H1 (cell line): ENCODE measurements at regions not wholly inside any gene's neighbourhood (a gene's known extent, or its start where the extent isn't known, plus 50 kb on each side); places are given as distances from the start of the nearest gene placed in this dataset.

ENCODE experiments used
- CTCF ChIA-PET: fragments of 300-600 bp; sonication (Branson Sonifier 250); formaldehyde crosslinking; loops from one replicate; lab custom pipeline; 2021; ENCODE audit not compliant: partially characterized antibody; lab: Charles Lee
- POLR2A ChIA-PET: fragments of 300-600 bp; sonication (Branson Sonifier 250); formaldehyde crosslinking; loops from one replicate; lab custom pipeline; 2021; ENCODE audit warnings: inconsistent platforms; ENCODE audit not compliant: partially characterized antibody; lab: Charles Lee
- DNase-seq, 2 experiments: peaks; one replicate each; pipeline versions ENCODE4 v3.0.0 to v3.0.0-alpha.2; 2010 to 2022; ENCODE audit warnings: low spot score in 2 of 2, low read depth in 1 of 2, mixed read lengths in 1 of 2
- FAIRE-seq: peaks from 2 replicates; lab custom pipeline; 2011; peaks lifted over from hg19 to GRCh38; lab: Jason Lieb, UNC
- H2AFZ ChIP-seq: 2 replicates; pipeline ENCODE4 v1.8.1; 2012; ENCODE audit warnings: low read length, inconsistent platforms
- H2AK5ac ChIP-seq: 2 replicates; pipeline ENCODE4 v1.6.1; 2013; ENCODE audit warnings: low read depth, low read length
- H2BK120ac ChIP-seq: replicated peaks from 2 replicates; pipeline ENCODE3; 2013; ENCODE audit warnings: low read depth, low read length, inconsistent platforms
- H2BK12ac ChIP-seq: 2 replicates; pipeline ENCODE4 v1.6.1; 2013; ENCODE audit warnings: low read depth, low read length
- H2BK15ac ChIP-seq: 2 replicates; pipeline ENCODE4 v1.6.1; 2013; ENCODE audit warnings: low read length
- H2BK20ac ChIP-seq: 2 replicates; pipeline ENCODE4 v1.6.1; 2013; ENCODE audit warnings: low read length
- H2BK5ac ChIP-seq: 2 replicates; pipeline ENCODE4 v1.6.1; 2013; ENCODE audit warnings: low read depth, low read length
- H3K14ac ChIP-seq: 2 replicates; pipeline ENCODE4 v1.6.1; 2013; ENCODE audit warnings: inconsistent platforms; ENCODE audit not compliant: insufficient read length
- H3K18ac ChIP-seq: 2 replicates; pipeline ENCODE4 v1.6.1; 2013; ENCODE audit warnings: low read length; ENCODE audit errors: extremely low read depth
- H3K23ac ChIP-seq: 2 replicates; pipeline ENCODE4 v1.6.1; 2013; ENCODE audit warnings: inconsistent platforms; ENCODE audit not compliant: insufficient read length
- H3K23me2 ChIP-seq: 2 replicates; pipeline ENCODE4 v1.6.1; 2013; ENCODE audit warnings: low read depth, low read length
- H3K27ac ChIP-seq: 2 replicates; pipeline ENCODE4 v1.6.1; 2011; ENCODE audit warnings: low read depth, low read length, inconsistent platforms
- H3K27me3 ChIP-seq, 4 experiments: replicated peaks in 1 of 4; 1 replicate in 1 of 4; 2 replicates in 3 of 4; pipeline versions ENCODE4 v1.6.1 to v1.8.1; 2011 to 2013; ENCODE audit warnings: low read length in 3 of 4, mild to moderate bottlenecking in 3 of 4, inconsistent platforms in 2 of 4, mixed read lengths in 2 of 4, moderate library complexity in 1 of 4; ENCODE audit not compliant: control insufficient read depth in 3 of 4, insufficient read depth in 3 of 4; ENCODE audit errors: extremely low read depth in 1 of 4
- H3K36me3 ChIP-seq, 4 experiments: 2 replicates each; pipeline versions ENCODE4 v1.6.1 to v1.8.1; 2011 to 2013; ENCODE audit warnings: mild to moderate bottlenecking in 4 of 4, low read length in 3 of 4, moderate library complexity in 2 of 4, control low read depth in 1 of 4, inconsistent platforms in 1 of 4; ENCODE audit not compliant: insufficient read depth in 4 of 4, control insufficient read depth in 2 of 4
- H3K4ac ChIP-seq: replicated peaks from 2 replicates; pipeline ENCODE3; 2013; ENCODE audit warnings: low read length, low read depth, mixed read lengths, inconsistent platforms; ENCODE audit not compliant: insufficient read length
- H3K4me1 ChIP-seq, 4 experiments: replicated peaks in 1 of 4; 1 replicate in 1 of 4; 2 replicates in 3 of 4; pipeline versions ENCODE4 v1.6.1 to v1.8.1; 2011 to 2013; ENCODE audit warnings: low read length in 3 of 4, inconsistent platforms in 2 of 4, mixed read lengths in 1 of 4; ENCODE audit not compliant: insufficient read depth in 4 of 4, control insufficient read depth in 3 of 4
- H3K4me2 ChIP-seq, 2 experiments: 2 replicates each; pipeline versions ENCODE4 v1.6.1 to v1.8.1; 2011 to 2013; ENCODE audit warnings: low read depth in 2 of 2, low read length in 2 of 2, control low read depth in 1 of 2, inconsistent platforms in 1 of 2, mild to moderate bottlenecking in 1 of 2; ENCODE audit not compliant: insufficient read depth in 1 of 2
- H3K4me3 ChIP-seq, 4 experiments: fragments of 200-600, 300-600 bp in 1 of 4; sonication (generic), shearing (Covaris generic), sonication (Bioruptor Twin) in 1 of 4; 2 replicates each; pipeline versions ENCODE4 v1.5.1 to v1.8.1; 2011 to 2016; ENCODE audit warnings: low read length in 4 of 4, low read depth in 3 of 4, control low read depth in 2 of 4, inconsistent platforms in 2 of 4, mild to moderate bottlenecking in 2 of 4, mixed read lengths in 1 of 4, moderate library complexity in 1 of 4; ENCODE audit not compliant: insufficient read depth in 2 of 4; ENCODE audit errors: extremely low read depth in 1 of 4
- H3K56ac ChIP-seq: replicated peaks from 2 replicates; pipeline ENCODE3; 2013; ENCODE audit warnings: low read depth, mild to moderate bottlenecking, mixed read lengths, low read length, inconsistent platforms; ENCODE audit not compliant: insufficient read length
- H3K79me1 ChIP-seq: 2 replicates; pipeline ENCODE4 v1.6.1; 2013; ENCODE audit warnings: low read depth, low read length, control low read depth
- H3K79me2 ChIP-seq, 2 experiments: 2 replicates each; pipeline versions ENCODE4 v1.6.1 to v1.8.1; 2012 to 2013; ENCODE audit warnings: low read length in 2 of 2, mild to moderate bottlenecking in 2 of 2, inconsistent platforms in 1 of 2; ENCODE audit not compliant: insufficient read depth in 2 of 2, control insufficient read depth in 1 of 2
- H3K9ac ChIP-seq, 4 experiments: replicated peaks in 1 of 4; 1 replicate in 1 of 4; 2 replicates in 3 of 4; pipeline versions ENCODE4 v1.6.1 to v1.8.1; 2011 to 2013; ENCODE audit warnings: low read depth in 3 of 4, low read length in 3 of 4, control low read depth in 2 of 4, mild to moderate bottlenecking in 2 of 4, moderate library complexity in 2 of 4, inconsistent platforms in 1 of 4; ENCODE audit errors: extremely low read depth in 1 of 4
- H3K9me3 ChIP-seq, 2 experiments: 2 replicates each; pipeline versions ENCODE4 v1.6.1 to v1.8.1; 2012 to 2013; ENCODE audit warnings: mild to moderate bottlenecking in 2 of 2, moderate library complexity in 2 of 2, control low read depth in 1 of 2, inconsistent platforms in 1 of 2, low read depth in 1 of 2, low read length in 1 of 2, mixed read lengths in 1 of 2; ENCODE audit not compliant: insufficient read depth in 2 of 2
- H4K20me1 ChIP-seq, 2 experiments: replicated peaks in 1 of 2; 2 replicates each; pipeline versions ENCODE3 to v1.8.1; 2011 to 2013; ENCODE audit warnings: inconsistent platforms in 2 of 2, low read length in 2 of 2, mild to moderate bottlenecking in 1 of 2; ENCODE audit not compliant: insufficient read depth in 2 of 2, control insufficient read depth in 1 of 2
- H4K5ac ChIP-seq: 2 replicates; pipeline ENCODE4 v1.6.1; 2013; ENCODE audit warnings: low read length, low read depth, mixed read lengths, inconsistent platforms; ENCODE audit not compliant: insufficient read length
- H4K8ac ChIP-seq: 2 replicates; pipeline ENCODE4 v1.8.0; 2013; ENCODE audit warnings: mild to moderate bottlenecking, moderate library complexity, low read length, inconsistent platforms; ENCODE audit not compliant: insufficient read depth; ENCODE audit errors: extremely low read depth
- H4K91ac ChIP-seq: replicated peaks from 2 replicates; pipeline ENCODE3; 2013; ENCODE audit warnings: low read length, mixed read lengths, inconsistent platforms; ENCODE audit not compliant: insufficient read length
- ASH2L ChIP-seq: fragments of 200-600, 300-600 bp; sonication (generic); IDR thresholded peaks from one replicate; pipeline ENCODE4 v1.7.1; 2017; ENCODE audit warnings: low read length
- BRCA1 ChIP-seq: IDR thresholded peaks from 2 replicates; pipeline ENCODE4 v1.6.1; 2012; ENCODE audit warnings: low read depth, low read length, improper control_type of control experiment
- CHD2 ChIP-seq: IDR thresholded peaks from 2 replicates; pipeline ENCODE4 v1.6.1; 2012; ENCODE audit warnings: low read length, improper control_type of control experiment
- EZH2 ChIP-seq: fragments of 200-600 bp; sonication (generic); IDR thresholded peaks from 2 replicates; pipeline ENCODE4 v1.7.1; 2012; ENCODE audit warnings: low read depth, mild to moderate bottlenecking, moderate library complexity, low read length, inconsistent platforms; ENCODE audit not compliant: severe bottlenecking
- KDM1A ChIP-seq: fragments of 200-600, 300-600 bp; sonication (generic); IDR thresholded peaks from 2 replicates; pipeline ENCODE4 v1.7.1; 2016; ENCODE audit warnings: mild to moderate bottlenecking, low read length, borderline replicate concordance
- KDM4A ChIP-seq: IDR thresholded peaks from one replicate; pipeline ENCODE4 v1.7.1; 2012; ENCODE audit warnings: low read depth, mild to moderate bottlenecking, moderate library complexity, low read length, inconsistent platforms; ENCODE audit not compliant: severe bottlenecking
- KDM5A ChIP-seq: fragments of 200-600 bp; IDR thresholded peaks from 2 replicates; pipeline ENCODE4 v1.7.1; 2012; ENCODE audit warnings: mild to moderate bottlenecking, low read length, inconsistent platforms, mixed read lengths
- MAFK ChIP-seq: IDR thresholded peaks from 2 replicates; pipeline ENCODE4 v1.6.1; 2012; ENCODE audit warnings: low read depth, mild to moderate bottlenecking, improper control_type of control experiment, low read length
- POLR2A ChIP-seq, 2 experiments: IDR thresholded peaks; 1 replicate in 1 of 2; 2 replicates in 1 of 2; pipeline ENCODE4 v1.6.1; 2011; ENCODE audit warnings: low read depth in 2 of 2, low read length in 2 of 2, mild to moderate bottlenecking in 2 of 2; ENCODE audit errors: control extremely low read depth in 1 of 2
- RXRA ChIP-seq: IDR thresholded peaks from 2 replicates; pipeline ENCODE4 v1.6.1; 2011; ENCODE audit warnings: low read depth, mild to moderate bottlenecking, low read length, moderate library complexity; ENCODE audit not compliant: insufficient read depth
- SP2 ChIP-seq: IDR thresholded peaks from 2 replicates; pipeline ENCODE4 v1.6.1; 2012; ENCODE audit warnings: mild to moderate bottlenecking, low read length, inconsistent platforms
- TBP ChIP-seq: IDR thresholded peaks from 2 replicates; pipeline ENCODE4 v1.6.1; 2011; ENCODE audit warnings: low read depth, low read length, improper control_type of control experiment
- TEAD4 ChIP-seq: IDR thresholded peaks from 2 replicates; pipeline ENCODE4 v1.6.1; 2012; ENCODE audit warnings: low read depth, low read length, inconsistent platforms, mixed read lengths
- YY1 ChIP-seq: IDR thresholded peaks from 2 replicates; pipeline ENCODE4 v1.6.1; 2011; ENCODE audit warnings: low read depth, mild to moderate bottlenecking, low read length
- ZNF274 ChIP-seq: IDR thresholded peaks from 2 replicates; pipeline ENCODE4 v1.7.0; 2012; ENCODE audit warnings: low read length, borderline replicate concordance; ENCODE audit errors: extremely low read depth
- TF ChIP-seq, protein P1 (sequence below): IDR thresholded peaks from 2 replicates; pipeline ENCODE4 v1.6.1; 2011; ENCODE audit warnings: low read length, improper control_type of control experiment
- TF ChIP-seq, protein P2 (sequence below): IDR thresholded peaks from 2 replicates; pipeline ENCODE4 v1.6.1; 2012; ENCODE audit warnings: inconsistent platforms

DNA sequence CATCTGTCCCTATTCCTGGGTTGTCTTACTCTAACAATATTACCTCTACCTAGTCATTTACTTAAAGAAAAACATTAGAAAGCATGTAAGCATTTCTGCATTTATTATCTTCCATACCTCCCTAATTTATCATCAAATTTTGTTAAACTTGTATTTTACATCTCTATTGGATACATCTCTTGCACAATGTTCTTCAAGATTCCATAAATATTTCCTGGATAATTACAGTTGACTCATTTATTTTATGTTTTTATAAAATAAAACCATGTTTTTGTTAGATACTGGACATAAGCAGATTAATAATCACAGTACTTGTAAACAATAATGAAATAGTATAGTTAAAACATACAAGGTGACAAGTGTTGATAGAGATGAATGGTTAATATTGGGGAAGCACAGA, 209.0 kb downstream of the TMTC3 start:
- Histone ChIP-seq H3K9ac (no peak overlapping the region), H2BK15ac (no peak overlapping the region), H3K27ac (no peak overlapping the region), H3K4me3 (no peak overlapping the region), H3K4ac (no peak overlapping the region), H3K4me1 (no peaks in the 10 kb centered on the region), H2AK5ac (no peak overlapping the region), H3K18ac (no peak overlapping the region), H4K20me1 (no peaks in the 10 kb centered on the region), H3K4me2 (no peak overlapping the region), H3K56ac (no peak overlapping the region), H3K23ac (no peak overlapping the region), H2BK12ac (no peak overlapping the region), H4K8ac (no peak overlapping the region), H3K36me3 (no peaks in the 10 kb centered on the region), H4K5ac (no peak overlapping the region), H2BK20ac (no peak overlapping the region), H2BK120ac (no peak overlapping the region), H2AFZ (no peak overlapping the region), H3K9me3 (no peaks in the 10 kb centered on the region), H3K23me2 (no peaks in the 10 kb centered on the region; the same call in 1 of the 2 replicates), H4K91ac (no peak overlapping the region), H3K27me3 (no peaks in the 10 kb centered on the region), H3K79me2 (no peaks in the 10 kb centered on the region), H2BK5ac (no peak overlapping the region), H3K79me1 (no peaks in the 10 kb centered on the region), H3K14ac (no peak overlapping the region)
- FAIRE-seq: no peak
- CTCF ChIA-PET: no interaction called here
- no peak for DNase-seq
- POLR2A ChIA-PET: no interaction called here
- TF ChIP-seq ZNF274: no peak
- TF ChIP-seq TBP: no peak
- TF ChIP-seq, protein P1, sequence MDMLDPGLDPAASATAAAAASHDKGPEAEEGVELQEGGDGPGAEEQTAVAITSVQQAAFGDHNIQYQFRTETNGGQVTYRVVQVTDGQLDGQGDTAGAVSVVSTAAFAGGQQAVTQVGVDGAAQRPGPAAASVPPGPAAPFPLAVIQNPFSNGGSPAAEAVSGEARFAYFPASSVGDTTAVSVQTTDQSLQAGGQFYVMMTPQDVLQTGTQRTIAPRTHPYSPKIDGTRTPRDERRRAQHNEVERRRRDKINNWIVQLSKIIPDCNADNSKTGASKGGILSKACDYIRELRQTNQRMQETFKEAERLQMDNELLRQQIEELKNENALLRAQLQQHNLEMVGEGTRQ: no peak
- TF ChIP-seq YY1: no peak
- TF ChIP-seq, protein P2, sequence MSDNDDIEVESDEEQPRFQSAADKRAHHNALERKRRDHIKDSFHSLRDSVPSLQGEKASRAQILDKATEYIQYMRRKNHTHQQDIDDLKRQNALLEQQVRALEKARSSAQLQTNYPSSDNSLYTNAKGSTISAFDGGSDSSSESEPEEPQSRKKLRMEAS: no peak
- TF ChIP-seq CHD2: no peak
- no peak for TF ChIP-seq KDM4A
- TF ChIP-seq ASH2L: no peak
- no peak for TF ChIP-seq RXRA
- TF ChIP-seq SP2: no peak
- no peak for TF ChIP-seq BRCA1
- no peak for TF ChIP-seq POLR2A (IDR thresholded peaks at IDR 0.05; ENCODE audit: control extremely low read depth in 1 of 2, low read depth in 2 of 2, low read length in 2 of 2)
- no peak for TF ChIP-seq EZH2
- no peak for TF ChIP-seq MAFK
- no peak for TF ChIP-seq KDM1A
- TF ChIP-seq TEAD4: no peak
- TF ChIP-seq KDM5A: no peak
